GM12865 (cell line): ENCODE measurements at regions not wholly inside any gene's neighbourhood (a gene's known extent, or its start where the extent isn't known, plus 50 kb on each side); places are given as distances from the start of the nearest gene placed in this dataset.

ENCODE experiments used
- DNase-seq: peaks from one replicate; pipeline ENCODE4 v3.0.0; 2010; ENCODE audit warnings: low read depth
- H3K4me3 ChIP-seq: 2 replicates; pipeline ENCODE4 v1.5.1; 2011; ENCODE audit warnings: mild to moderate bottlenecking, low read depth, low read length, control low read depth
- TF ChIP-seq, protein P1 (sequence below): IDR thresholded peaks from 2 replicates; pipeline ENCODE4 v1.5.1; 2011; ENCODE audit warnings: low read length, control low read depth, low read depth, inconsistent platforms; ENCODE audit not compliant: insufficient read depth; ENCODE audit errors: missing control alignments

GRCh38 chr6:122207061-122207460 lies 192.4 kb upstream of the HSF2 start:
- no peak overlapping the region for H3K4me3 ChIP-seq
- DNase-seq, result no peak
- TF ChIP-seq, protein P1, sequence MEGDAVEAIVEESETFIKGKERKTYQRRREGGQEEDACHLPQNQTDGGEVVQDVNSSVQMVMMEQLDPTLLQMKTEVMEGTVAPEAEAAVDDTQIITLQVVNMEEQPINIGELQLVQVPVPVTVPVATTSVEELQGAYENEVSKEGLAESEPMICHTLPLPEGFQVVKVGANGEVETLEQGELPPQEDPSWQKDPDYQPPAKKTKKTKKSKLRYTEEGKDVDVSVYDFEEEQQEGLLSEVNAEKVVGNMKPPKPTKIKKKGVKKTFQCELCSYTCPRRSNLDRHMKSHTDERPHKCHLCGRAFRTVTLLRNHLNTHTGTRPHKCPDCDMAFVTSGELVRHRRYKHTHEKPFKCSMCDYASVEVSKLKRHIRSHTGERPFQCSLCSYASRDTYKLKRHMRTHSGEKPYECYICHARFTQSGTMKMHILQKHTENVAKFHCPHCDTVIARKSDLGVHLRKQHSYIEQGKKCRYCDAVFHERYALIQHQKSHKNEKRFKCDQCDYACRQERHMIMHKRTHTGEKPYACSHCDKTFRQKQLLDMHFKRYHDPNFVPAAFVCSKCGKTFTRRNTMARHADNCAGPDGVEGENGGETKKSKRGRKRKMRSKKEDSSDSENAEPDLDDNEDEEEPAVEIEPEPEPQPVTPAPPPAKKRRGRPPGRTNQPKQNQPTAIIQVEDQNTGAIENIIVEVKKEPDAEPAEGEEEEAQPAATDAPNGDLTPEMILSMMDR, result no peak

- TF ChIP-seq, protein P1, result no peak
- no peak overlapping the region for H3K4me3 ChIP-seq
- DNase-seq, result no peak
Measured at GRCh38 chr6:122207794-122208193, 191.7 kb upstream of the HSF2 start.

DNA sequence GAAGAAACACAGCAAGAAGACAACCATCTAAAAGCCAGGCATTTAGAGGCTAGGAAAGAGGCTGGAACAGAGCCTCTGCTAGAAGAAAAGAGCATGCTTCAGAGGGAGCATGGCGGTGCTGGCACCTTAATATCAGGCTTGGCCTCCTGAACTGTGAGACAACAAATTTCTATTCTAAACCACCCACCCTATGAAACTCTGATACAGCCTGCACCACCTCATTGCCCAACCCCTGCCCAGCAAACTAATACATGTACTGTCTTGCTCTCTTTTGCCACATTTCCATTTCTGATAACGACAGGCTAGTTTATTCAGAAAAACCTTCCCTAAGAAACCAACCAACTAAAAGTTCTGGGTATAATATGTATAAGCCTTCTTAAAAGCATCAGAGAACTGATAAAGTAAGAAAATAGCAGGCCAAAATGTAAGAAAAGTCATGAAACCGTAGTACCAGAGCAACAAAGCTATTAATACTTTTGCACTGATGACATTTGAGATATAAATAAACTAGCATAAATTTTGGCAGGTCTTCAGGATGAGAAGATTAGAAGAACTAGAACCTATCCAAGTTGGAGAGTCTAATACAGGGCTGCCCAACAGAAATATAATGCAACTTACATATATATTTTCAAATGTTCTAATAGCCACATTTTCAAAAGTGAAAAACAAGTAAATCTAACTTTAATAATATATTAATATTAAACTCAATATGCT lies 184.7 kb upstream of the HSF2 start:
- TF ChIP-seq, protein P1, result no peak
- DNase-seq, result no peak
- H3K4me3 ChIP-seq, result no peak overlapping the region

- no peak overlapping the region for H3K4me3 ChIP-seq
- DNase-seq, result no peak
- TF ChIP-seq, protein P1, result no peak
Measured at GRCh38 chr6:122220254-122220653, 179.2 kb upstream of the HSF2 start.

DNA sequence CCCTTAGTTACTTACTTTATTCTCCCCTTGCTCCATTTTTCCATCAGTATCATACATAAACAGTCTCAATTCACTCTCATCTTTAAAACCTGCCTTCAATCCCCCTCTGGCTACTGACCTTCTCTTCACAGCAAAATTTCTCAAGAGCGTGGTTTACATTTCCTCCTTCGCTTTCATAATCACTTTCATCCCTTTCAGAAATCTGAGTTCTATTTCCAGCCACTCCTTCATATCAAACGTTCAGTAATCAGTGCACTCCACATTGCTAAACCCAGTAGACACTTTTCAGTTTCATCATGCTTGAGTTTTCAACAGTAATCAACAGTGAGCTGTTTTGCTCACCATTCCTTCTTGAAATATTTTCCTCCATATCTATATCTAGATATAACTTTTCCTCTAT lies 176.7 kb upstream of the HSF2 start:
- H3K4me3 ChIP-seq, result no peak overlapping the region
- TF ChIP-seq, protein P1, result no peak
- no peak for DNase-seq

DNA sequence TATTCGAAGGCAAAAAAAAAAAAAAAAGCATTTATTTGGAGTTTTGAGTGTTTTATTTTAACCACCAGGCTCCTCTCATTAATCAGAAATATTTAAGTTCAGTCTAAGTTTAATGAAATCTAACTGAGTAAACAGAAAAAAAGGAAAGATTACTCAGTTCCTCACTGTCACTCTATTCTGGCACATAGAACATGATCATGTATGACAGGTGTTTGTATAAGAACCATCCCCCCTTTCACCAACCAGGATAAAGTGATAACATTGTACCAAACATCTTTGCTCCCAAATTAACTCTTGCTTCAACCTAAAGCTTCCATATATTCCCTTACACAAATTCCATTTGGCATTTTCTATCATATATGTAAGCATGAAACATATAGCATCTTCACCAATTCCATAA lies 176.2 kb upstream of the HSF2 start:
- no peak for DNase-seq
- H3K4me3 ChIP-seq, result no peak overlapping the region
- TF ChIP-seq, protein P1, result no peak

- DNase-seq, result no peak
- TF ChIP-seq, protein P1, result no peak
- no peak overlapping the region for H3K4me3 ChIP-seq
Measured at GRCh38 chr6:122238861-122239260, 160.6 kb upstream of the HSF2 start.
